ENCODE measurements at regions not wholly inside any gene's neighbourhood (a gene's known extent, or its start where the extent isn't known, plus 50 kb on each side); places are given as distances from the start of the nearest gene placed in this dataset.

DNA sequence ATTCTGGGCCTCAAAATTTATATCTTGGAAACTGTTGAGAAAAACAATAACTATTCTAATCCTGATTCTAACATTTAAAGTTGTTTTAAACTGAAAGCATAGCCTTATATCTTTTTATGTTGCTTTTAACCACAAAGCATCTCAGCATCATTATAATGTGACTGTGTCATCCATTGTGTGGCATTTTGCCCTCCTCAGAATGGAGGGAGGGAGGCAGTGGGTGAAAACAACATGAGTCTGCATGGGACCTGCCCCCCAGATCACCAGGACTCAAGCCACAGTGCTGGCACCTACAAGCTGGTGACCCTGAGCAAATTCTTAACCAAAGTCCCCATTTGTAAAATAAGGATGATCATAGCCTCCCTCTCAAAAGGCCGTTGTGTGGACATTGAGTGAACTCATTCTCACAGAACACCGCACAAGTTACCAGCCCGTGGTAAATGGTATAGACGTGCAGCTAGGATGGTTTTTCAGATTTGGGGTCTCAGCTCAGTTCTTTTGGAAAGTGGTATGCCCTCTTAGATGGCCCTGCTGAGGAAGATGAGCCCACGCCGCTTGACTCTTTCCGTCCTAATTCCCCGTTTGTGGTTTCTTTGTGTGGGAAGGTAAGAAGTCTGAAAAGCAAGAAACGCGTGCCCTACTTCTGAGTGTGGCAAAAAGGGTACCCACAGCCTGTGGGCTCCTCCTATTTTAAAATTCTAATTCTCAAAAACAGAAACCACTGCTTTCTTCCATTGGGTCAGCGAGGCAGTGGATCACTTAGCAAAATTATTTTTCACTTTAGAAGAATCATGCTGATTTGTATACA, 305.0 kb upstream of the ID2 start:
- Histone ChIP-seq H2AFZ (ENCODE audit: low read length) (no peak overlapping the region), H3K4me3 (ENCODE audit: low read length) (no peak overlapping the region), H3K9ac (ENCODE audit: low read length) (no peak overlapping the region), H3K9me2 (replicated peaks; ENCODE audit: insufficient read depth, low read length) (no peaks in the 10 kb centered on the region), H3K27me3 (replicated peaks; ENCODE audit: insufficient read depth, low read length) (peaks cover 44% of the 10 kb centered on the region), H3K9me3 (replicated peaks; ENCODE audit: insufficient read depth, low read length) (no peaks in the 10 kb centered on the region), H3K79me2 (ENCODE audit: low read length) (no peaks in the 10 kb centered on the region), H3F3A (ENCODE audit: insufficient read depth, low read length) (peaks cover 11% of the 10 kb centered on the region), H3K4me2 (ENCODE audit: low read depth, low read length) (no peak overlapping the region), H3K4me1 (ENCODE audit: low read length) (peaks cover 17% of the 10 kb centered on the region), H3K27ac (ENCODE audit: low read length) (no peak overlapping the region), H3K36me3 (replicated peaks; ENCODE audit: insufficient read depth, low read length) (no peaks in the 10 kb centered on the region), H4K20me1 (ENCODE audit: insufficient read depth, low read length) (no peaks in the 10 kb centered on the region)
- DNase-seq: no peak
- TF ChIP-seq EZH2phosphoT487 (IDR thresholded peaks at IDR 0.05; ENCODE audit: low read length) (no peak), EZH2 (optimal IDR thresholded peaks at IDR 0.05; ENCODE audit: low read depth, low read length) (no peak)
- TF ChIP-seq, protein P1, sequence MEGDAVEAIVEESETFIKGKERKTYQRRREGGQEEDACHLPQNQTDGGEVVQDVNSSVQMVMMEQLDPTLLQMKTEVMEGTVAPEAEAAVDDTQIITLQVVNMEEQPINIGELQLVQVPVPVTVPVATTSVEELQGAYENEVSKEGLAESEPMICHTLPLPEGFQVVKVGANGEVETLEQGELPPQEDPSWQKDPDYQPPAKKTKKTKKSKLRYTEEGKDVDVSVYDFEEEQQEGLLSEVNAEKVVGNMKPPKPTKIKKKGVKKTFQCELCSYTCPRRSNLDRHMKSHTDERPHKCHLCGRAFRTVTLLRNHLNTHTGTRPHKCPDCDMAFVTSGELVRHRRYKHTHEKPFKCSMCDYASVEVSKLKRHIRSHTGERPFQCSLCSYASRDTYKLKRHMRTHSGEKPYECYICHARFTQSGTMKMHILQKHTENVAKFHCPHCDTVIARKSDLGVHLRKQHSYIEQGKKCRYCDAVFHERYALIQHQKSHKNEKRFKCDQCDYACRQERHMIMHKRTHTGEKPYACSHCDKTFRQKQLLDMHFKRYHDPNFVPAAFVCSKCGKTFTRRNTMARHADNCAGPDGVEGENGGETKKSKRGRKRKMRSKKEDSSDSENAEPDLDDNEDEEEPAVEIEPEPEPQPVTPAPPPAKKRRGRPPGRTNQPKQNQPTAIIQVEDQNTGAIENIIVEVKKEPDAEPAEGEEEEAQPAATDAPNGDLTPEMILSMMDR (IDR thresholded peaks at IDR 0.05; ENCODE audit: low read length): no peak

DNA sequence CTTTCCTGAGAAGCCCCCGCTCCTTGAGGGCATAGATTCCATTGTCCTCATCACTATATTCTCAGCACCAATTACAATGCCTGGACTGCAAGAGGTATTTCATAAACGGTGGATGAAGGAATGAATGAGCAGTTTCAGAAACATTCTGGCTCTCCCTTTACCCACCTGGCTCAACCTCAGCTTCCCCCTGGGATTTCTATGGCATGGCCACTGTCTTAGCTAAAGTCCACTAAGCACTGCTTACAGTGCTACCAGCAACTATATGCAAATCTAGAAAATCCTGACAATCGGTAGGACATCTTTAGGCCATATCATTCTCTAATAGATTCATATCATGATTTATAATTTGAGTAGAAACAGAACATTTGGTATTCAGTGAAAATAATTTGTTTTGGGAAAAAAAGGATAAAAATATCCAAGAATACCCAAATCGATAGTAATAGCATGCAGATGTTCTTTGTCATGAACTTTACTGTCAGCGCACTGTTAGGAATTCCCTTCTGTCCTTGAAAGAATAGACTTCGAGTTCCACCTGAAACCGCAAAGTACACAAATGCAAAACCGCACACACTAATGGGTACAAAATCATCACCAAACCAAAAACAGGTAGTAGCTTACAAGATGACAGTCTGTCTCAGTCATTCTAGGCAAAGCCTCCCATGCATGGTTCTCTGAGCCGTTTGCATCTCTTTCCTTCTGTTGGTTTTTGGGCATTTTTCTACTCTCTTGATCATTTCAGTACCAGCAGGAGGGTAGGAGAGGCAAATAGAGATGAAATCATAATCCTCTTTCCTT, 303.6 kb upstream of the ID2 start:
- Histone ChIP-seq H3K4me2 (ENCODE audit: low read depth, low read length) (peak overlapping the region; percentile 33), H3K9me2 (replicated peaks; ENCODE audit: insufficient read depth, low read length) (no peaks in the 10 kb centered on the region), H3K27ac (ENCODE audit: low read length) (no peak overlapping the region), H3K36me3 (replicated peaks; ENCODE audit: insufficient read depth, low read length) (no peaks in the 10 kb centered on the region), H3K4me1 (ENCODE audit: low read length) (peaks cover 17% of the 10 kb centered on the region), H3F3A (ENCODE audit: insufficient read depth, low read length) (peaks cover 11% of the 10 kb centered on the region), H3K9me3 (replicated peaks; ENCODE audit: insufficient read depth, low read length) (no peaks in the 10 kb centered on the region), H3K79me2 (ENCODE audit: low read length) (no peaks in the 10 kb centered on the region), H2AFZ (ENCODE audit: low read length) (no peak overlapping the region), H3K9ac (ENCODE audit: low read length) (no peak overlapping the region), H4K20me1 (ENCODE audit: insufficient read depth, low read length) (no peaks in the 10 kb centered on the region), H3K27me3 (replicated peaks; ENCODE audit: insufficient read depth, low read length) (peaks cover 42% of the 10 kb centered on the region), H3K4me3 (ENCODE audit: low read length) (peak overlapping the region; percentile 19)
- peak; percentile 91 for DNase-seq
- TF ChIP-seq EZH2phosphoT487 (IDR thresholded peaks at IDR 0.05; ENCODE audit: low read length): no peak
- TF ChIP-seq, protein P1 (IDR thresholded peaks at IDR 0.05; ENCODE audit: low read length): no peak
- no peak for TF ChIP-seq EZH2 (optimal IDR thresholded peaks at IDR 0.05; ENCODE audit: low read depth, low read length)

DNA sequence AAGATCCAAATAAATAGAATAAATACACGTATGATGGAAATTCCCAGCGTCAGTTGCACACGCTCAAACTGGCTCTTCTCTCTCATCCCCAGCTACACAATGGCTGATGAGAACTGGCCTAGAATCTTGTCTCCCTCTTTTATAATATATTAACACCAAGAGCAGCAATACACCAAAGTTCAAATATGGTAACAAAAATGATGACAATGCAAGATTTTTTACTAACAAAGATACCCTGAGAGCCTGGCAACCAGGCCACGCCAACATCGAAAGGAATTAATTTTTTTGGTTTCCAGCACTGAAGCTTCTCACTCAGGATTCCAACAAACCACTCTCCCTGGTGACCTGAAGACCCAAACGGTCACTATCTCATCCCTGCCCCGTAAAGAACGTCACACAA, 302.7 kb upstream of the ID2 start:
- Histone ChIP-seq H3K79me2 (ENCODE audit: low read length) (no peaks in the 10 kb centered on the region), H3K9ac (ENCODE audit: low read length) (no peak overlapping the region), H3K4me3 (ENCODE audit: low read length) (no peak overlapping the region), H2AFZ (ENCODE audit: low read length) (no peak overlapping the region), H3K4me2 (ENCODE audit: low read depth, low read length) (0 out of 2 replicates have a peak overlapping the region, but pooled peaks have one; percentile 33), H3K27me3 (replicated peaks; ENCODE audit: insufficient read depth, low read length) (peaks cover 41% of the 10 kb centered on the region), H3K9me2 (replicated peaks; ENCODE audit: insufficient read depth, low read length) (no peaks in the 10 kb centered on the region), H3F3A (ENCODE audit: insufficient read depth, low read length) (peaks cover 11% of the 10 kb centered on the region), H4K20me1 (ENCODE audit: insufficient read depth, low read length) (no peaks in the 10 kb centered on the region), H3K36me3 (replicated peaks; ENCODE audit: insufficient read depth, low read length) (no peaks in the 10 kb centered on the region), H3K27ac (ENCODE audit: low read length) (no peak overlapping the region), H3K4me1 (ENCODE audit: low read length) (peaks cover 17% of the 10 kb centered on the region), H3K9me3 (replicated peaks; ENCODE audit: insufficient read depth, low read length) (no peaks in the 10 kb centered on the region)
- DNase-seq: no peak
- TF ChIP-seq, protein P1 (IDR thresholded peaks at IDR 0.05; ENCODE audit: low read length): no peak
- TF ChIP-seq EZH2 (optimal IDR thresholded peaks at IDR 0.05; ENCODE audit: low read depth, low read length): no peak
- no peak for TF ChIP-seq EZH2phosphoT487 (IDR thresholded peaks at IDR 0.05; ENCODE audit: low read length)
